Keratinocyte (primary cell): ENCODE measurements at regions not wholly inside any gene's neighbourhood (a gene's known extent, or its start where the extent isn't known, plus 50 kb on each side); places are given as distances from the start of the nearest gene placed in this dataset.
A peak's percentile ranks its signal among the peaks of the same experiment; 100 is the strongest.

Experiments
- DNase-seq: peaks from one replicate; pipeline ENCODE4 v3.0.0-alpha.2; 2011; ENCODE audit warnings: low read depth, missing footprints, low spot score
- FAIRE-seq: peaks from 2 replicates; lab custom pipeline; 2011; peaks lifted over from hg19 to GRCh38; lab: Jason Lieb, UNC
- H2AFZ ChIP-seq: 2 replicates; pipeline ENCODE4 v1.6.0; 2012; ENCODE audit warnings: low read length, control low read depth, inconsistent platforms; ENCODE audit not compliant: control insufficient read depth
- H3K27ac ChIP-seq: 2 replicates; pipeline ENCODE4 v1.5.1; 2011; ENCODE audit warnings: low read length; ENCODE audit not compliant: control insufficient read depth, insufficient read depth
- H3K27me3 ChIP-seq: 3 replicates; pipeline ENCODE4 v1.6.0; 2011; ENCODE audit warnings: low read length; ENCODE audit not compliant: control insufficient read depth, insufficient read depth; ENCODE audit errors: extremely low read depth
- H3K36me3 ChIP-seq, 2 experiments: 2 replicates in 1 of 2; 3 replicates in 1 of 2; pipeline ENCODE4 v1.5.1; 2011; ENCODE audit warnings: low read length in 2 of 2, mild to moderate bottlenecking in 1 of 2; ENCODE audit not compliant: control insufficient read depth in 2 of 2, insufficient read depth in 2 of 2; ENCODE audit errors: extremely low read depth in 1 of 2
- H3K4me1 ChIP-seq: 3 replicates; pipeline ENCODE4 v1.5.1; 2011; ENCODE audit warnings: low read length; ENCODE audit not compliant: control insufficient read depth, insufficient read depth; ENCODE audit errors: extremely low read depth
- H3K4me2 ChIP-seq: 3 replicates; pipeline ENCODE4 v1.6.0; 2011; ENCODE audit warnings: low read depth, low read length; ENCODE audit not compliant: control insufficient read depth, insufficient read depth; ENCODE audit errors: extremely low read depth
- H3K4me3 ChIP-seq, 3 experiments: fragments of 200-600 bp in 1 of 3; sonication (generic) in 1 of 3; 2 replicates in 2 of 3; 3 replicates in 1 of 3; pipeline ENCODE4 v1.5.1; 2011 to 2016; ENCODE audit warnings: low read length in 3 of 3, mild to moderate bottlenecking in 3 of 3, control low read depth in 2 of 3, inconsistent platforms in 1 of 3, low read depth in 1 of 3, mixed read lengths in 1 of 3, mixed run types in 1 of 3, moderate library complexity in 1 of 3; ENCODE audit not compliant: control insufficient read depth in 2 of 3, insufficient read depth in 2 of 3; ENCODE audit errors: extremely low read depth in 1 of 3
- H3K79me2 ChIP-seq: 2 replicates; pipeline ENCODE4 v1.6.0; 2012; ENCODE audit warnings: low read length; ENCODE audit not compliant: control insufficient read depth, insufficient read depth
- H3K9ac ChIP-seq: 3 replicates; pipeline ENCODE4 v1.6.0; 2011; ENCODE audit warnings: low read length; ENCODE audit not compliant: control insufficient read depth, insufficient read depth; ENCODE audit errors: extremely low read depth
- H3K9me1 ChIP-seq: 3 replicates; pipeline ENCODE4 v1.6.0; 2011; ENCODE audit warnings: low read length; ENCODE audit not compliant: control insufficient read depth, insufficient read depth; ENCODE audit errors: extremely low read depth
- H3K9me3 ChIP-seq: 2 replicates; pipeline ENCODE4 v1.5.1; 2012; ENCODE audit warnings: low read depth, low read length; ENCODE audit not compliant: control insufficient read depth
- H4K20me1 ChIP-seq: 3 replicates; pipeline ENCODE4 v1.6.0; 2011; ENCODE audit warnings: low read length; ENCODE audit not compliant: control insufficient read depth, insufficient read depth; ENCODE audit errors: extremely low read depth
- EZH2 ChIP-seq: IDR thresholded peaks from one replicate; pipeline ENCODE4 v1.6.1; 2012; ENCODE audit warnings: inconsistent platforms, mild to moderate bottlenecking, low read length, moderate library complexity
- dilution Hi-C: fragments of 300-500 bp; cut with MboI; formaldehyde crosslinking; loops from one replicate; pipeline ENCODE4 v1.7.0; 2020; ENCODE audit warnings: low sequenced_read_pairs; ENCODE audit not compliant: extremely low pct_ligation_motif_present
- TF ChIP-seq, protein P1 (sequence below), 3 experiments: IDR thresholded peaks in 1 of 3; conservative IDR thresholded peaks in 1 of 3; optimal IDR thresholded peaks in 1 of 3; 2 replicates in 2 of 3; 3 replicates in 1 of 3; pipeline versions ENCODE3 to v1.5.1; 2011; ENCODE audit warnings: low read length in 3 of 3, mild to moderate bottlenecking in 3 of 3, moderate library complexity in 2 of 3, control low read depth in 1 of 3, inconsistent platforms in 1 of 3; ENCODE audit not compliant: insufficient read depth in 2 of 3; ENCODE audit errors: extremely low read depth in 1 of 3

DNA sequence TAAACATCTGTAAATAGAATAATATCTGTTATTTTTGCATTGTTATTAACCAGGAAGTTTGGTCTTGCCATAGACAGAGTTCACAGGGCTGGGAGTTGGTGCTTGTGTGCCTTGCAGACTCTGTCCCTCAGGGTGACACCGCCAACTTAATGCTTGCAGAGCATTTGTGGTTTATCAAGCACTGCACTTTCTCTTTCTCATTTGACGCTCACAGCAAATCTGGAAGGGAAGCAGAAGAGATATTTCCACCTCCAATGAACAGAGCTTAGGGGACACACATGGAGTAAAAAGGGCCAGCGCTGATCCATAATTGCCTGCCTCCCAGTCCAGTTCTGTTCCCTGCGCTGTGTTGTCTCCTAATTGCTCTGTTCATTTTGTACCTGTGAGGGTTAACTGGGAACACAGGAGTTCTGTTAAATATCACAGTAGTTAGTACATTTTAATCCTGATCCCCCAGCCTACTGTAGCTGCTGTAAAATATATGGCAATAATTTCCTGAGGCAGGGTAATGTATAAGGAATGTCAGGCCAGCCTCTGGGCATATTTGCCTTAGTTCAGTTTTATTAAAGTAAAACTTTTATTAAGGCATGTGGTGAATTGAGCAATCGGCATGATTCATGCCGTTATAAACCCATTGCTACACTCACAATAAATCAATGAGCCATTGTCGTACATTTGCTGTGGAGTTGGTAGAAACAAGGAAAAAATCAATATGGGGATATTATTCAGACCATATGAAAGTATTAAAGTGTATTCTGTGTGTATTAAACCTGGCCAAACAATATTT is 182.5 kb upstream of the OSR1 start:
- Histone ChIP-seq H3K36me3 (no peaks in the 10 kb centered on the region), H3K4me2 (peak overlapping the region; percentile 56), H3K9ac (peak overlapping the region; percentile 42), H3K4me1 (peaks cover 71% of the 10 kb centered on the region), H3K9me3 (no peaks in the 10 kb centered on the region), H4K20me1 (no peaks in the 10 kb centered on the region), H3K79me2 (no peaks in the 10 kb centered on the region), H3K4me3 (no peak overlapping the region), H3K9me1 (no peaks in the 10 kb centered on the region), H2AFZ (no peak overlapping the region), H3K27ac (peak overlapping the region; percentile 81), H3K27me3 (no peaks in the 10 kb centered on the region)
- TF ChIP-seq, protein P1, sequence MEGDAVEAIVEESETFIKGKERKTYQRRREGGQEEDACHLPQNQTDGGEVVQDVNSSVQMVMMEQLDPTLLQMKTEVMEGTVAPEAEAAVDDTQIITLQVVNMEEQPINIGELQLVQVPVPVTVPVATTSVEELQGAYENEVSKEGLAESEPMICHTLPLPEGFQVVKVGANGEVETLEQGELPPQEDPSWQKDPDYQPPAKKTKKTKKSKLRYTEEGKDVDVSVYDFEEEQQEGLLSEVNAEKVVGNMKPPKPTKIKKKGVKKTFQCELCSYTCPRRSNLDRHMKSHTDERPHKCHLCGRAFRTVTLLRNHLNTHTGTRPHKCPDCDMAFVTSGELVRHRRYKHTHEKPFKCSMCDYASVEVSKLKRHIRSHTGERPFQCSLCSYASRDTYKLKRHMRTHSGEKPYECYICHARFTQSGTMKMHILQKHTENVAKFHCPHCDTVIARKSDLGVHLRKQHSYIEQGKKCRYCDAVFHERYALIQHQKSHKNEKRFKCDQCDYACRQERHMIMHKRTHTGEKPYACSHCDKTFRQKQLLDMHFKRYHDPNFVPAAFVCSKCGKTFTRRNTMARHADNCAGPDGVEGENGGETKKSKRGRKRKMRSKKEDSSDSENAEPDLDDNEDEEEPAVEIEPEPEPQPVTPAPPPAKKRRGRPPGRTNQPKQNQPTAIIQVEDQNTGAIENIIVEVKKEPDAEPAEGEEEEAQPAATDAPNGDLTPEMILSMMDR (optimal IDR thresholded peaks at IDR 0.05 in 1 of 3, IDR thresholded peaks at IDR 0.05 in 1 of 3, conservative IDR thresholded peaks at IDR 0.05 in 1 of 3; ENCODE audit: extremely low read depth in 1 of 3, insufficient read depth in 2 of 3, low read length in 3 of 3): no peak
- no peak for TF ChIP-seq EZH2
- peak; percentile 80 for FAIRE-seq
- dilution Hi-C loops: no loop called here
- peak; percentile 46 for DNase-seq

DNA sequence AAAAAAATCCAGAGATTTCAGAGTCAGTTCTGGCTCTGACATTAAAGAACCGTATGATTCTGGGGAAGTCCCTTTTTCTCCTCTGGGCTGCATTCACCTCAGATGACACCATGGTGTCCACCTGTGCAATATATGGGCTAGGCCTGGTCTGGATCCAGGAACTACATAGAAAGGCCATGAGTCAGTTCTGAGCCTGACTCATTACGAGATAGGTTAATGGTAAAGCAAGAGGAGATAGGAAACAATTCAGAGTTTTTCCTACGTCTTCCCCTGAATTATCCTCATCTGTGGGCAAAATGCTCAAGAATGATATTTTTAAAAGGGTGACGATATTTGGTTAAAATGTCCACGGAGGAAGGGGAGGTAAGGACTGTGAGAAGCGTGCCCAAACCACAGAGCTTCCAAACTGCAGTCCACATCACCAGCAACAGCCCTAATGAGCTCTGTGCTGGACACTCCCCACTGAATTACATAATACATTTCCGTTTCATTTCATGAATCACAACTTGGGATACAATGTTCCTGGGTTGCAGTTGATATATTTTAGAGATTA is 180.1 kb upstream of the OSR1 start:
- Histone ChIP-seq H3K9ac (peak overlapping the region; percentile 73), H3K27me3 (no peaks in the 10 kb centered on the region), H3K27ac (peak overlapping the region; percentile 97), H3K4me2 (peak overlapping the region; percentile 81), H3K9me1 (no peaks in the 10 kb centered on the region), H3K9me3 (no peaks in the 10 kb centered on the region), H2AFZ (peak overlapping the region; percentile 43), H3K4me3 (peak overlapping the region in 2 of 3 experiments; percentile 49 to 65), H3K79me2 (no peaks in the 10 kb centered on the region), H3K4me1 (peaks cover 60% of the 10 kb centered on the region), H3K36me3 (no peaks in the 10 kb centered on the region), H4K20me1 (no peaks in the 10 kb centered on the region)
- no peak for TF ChIP-seq EZH2
- TF ChIP-seq, protein P1 (optimal IDR thresholded peaks at IDR 0.05 in 1 of 3, IDR thresholded peaks at IDR 0.05 in 1 of 3, conservative IDR thresholded peaks at IDR 0.05 in 1 of 3; ENCODE audit: extremely low read depth in 1 of 3, insufficient read depth in 2 of 3, low read length in 3 of 3): no peak
- dilution Hi-C loops: no loop called here
- peak; percentile 94 for DNase-seq
- peak; percentile 99 for FAIRE-seq
